HEK293 (cell line): ENCODE measurements at regions not wholly inside any gene's neighbourhood (a gene's known extent, or its start where the extent isn't known, plus 50 kb on each side); places are given as distances from the start of the nearest gene placed in this dataset.

Experiments
- ATF2 ChIP-seq: fragments of 450-650 bp; formaldehyde crosslinking; IDR thresholded peaks from 2 replicates; pipeline ENCODE4 v1.5.1; 2016; ENCODE audit warnings: missing biosample characterization, missing genetic modification characterization, low read depth
- ELK4 ChIP-seq: IDR thresholded peaks from 2 replicates; pipeline ENCODE4 v1.6.1; 2011; ENCODE audit warnings: mild to moderate bottlenecking, low read depth, low read length, borderline replicate concordance
- KLF16 ChIP-seq: fragments of 450-650 bp; formaldehyde crosslinking; IDR thresholded peaks from 2 replicates; pipeline ENCODE4 v1.5.1; 2017; ENCODE audit warnings: missing biosample characterization, missing genetic modification characterization
- KLF9 ChIP-seq: fragments of 450-650 bp; formaldehyde crosslinking; IDR thresholded peaks from 2 replicates; pipeline ENCODE4 v1.5.1; 2016; ENCODE audit warnings: missing biosample characterization, missing genetic modification characterization, low read depth
- TRIM28 ChIP-seq: IDR thresholded peaks from 2 replicates; pipeline ENCODE4 v1.6.1; 2011; ENCODE audit warnings: low read length, control low read depth, borderline replicate concordance
- ZNF19 ChIP-seq: fragments of 450-650 bp; formaldehyde crosslinking; IDR thresholded peaks from 2 replicates; pipeline ENCODE4; 2016; ENCODE audit warnings: missing biosample characterization, missing genetic modification characterization, low read depth
- ZNF202 ChIP-seq: fragments of 450-650 bp; formaldehyde crosslinking; IDR thresholded peaks from 2 replicates; pipeline ENCODE4 v1.5.1; 2016; ENCODE audit warnings: missing biosample characterization, missing genetic modification characterization, borderline replicate concordance
- ZNF23 ChIP-seq: fragments of 450-650 bp; formaldehyde crosslinking; IDR thresholded peaks from 2 replicates; pipeline ENCODE4 v1.5.1; 2016; ENCODE audit warnings: missing biosample characterization, missing genetic modification characterization, borderline replicate concordance
- ZNF274 ChIP-seq, 2 experiments: fragments of 200-500 bp in 1 of 2; fragments of 450-650 bp in 1 of 2; sonication (Bioruptor generic) in 1 of 2; formaldehyde crosslinking in 1 of 2; IDR thresholded peaks; 2 replicates each; pipeline versions ENCODE4 v1.5.1 to v1.6.1; 2014 to 2016; ENCODE audit warnings: borderline replicate concordance in 1 of 2, inconsistent platforms in 1 of 2, low read length in 1 of 2, missing biosample characterization in 1 of 2, missing genetic modification characterization in 1 of 2
- ZNF449 ChIP-seq: fragments of 450-650 bp; formaldehyde crosslinking; IDR thresholded peaks from 2 replicates; pipeline ENCODE4 v1.5.1; 2017; ENCODE audit warnings: missing biosample characterization, mild to moderate bottlenecking, missing genetic modification characterization, moderate library complexity
- ZNF600 ChIP-seq: fragments of 450-650 bp; formaldehyde crosslinking; IDR thresholded peaks from 2 replicates; pipeline ENCODE4 v1.5.1; 2016; ENCODE audit warnings: missing biosample characterization, missing genetic modification characterization
- ZNF660 ChIP-seq: fragments of 450-650 bp; IDR thresholded peaks from 2 replicates; pipeline ENCODE4 v1.5.1; 2018; ENCODE audit warnings: missing biosample characterization, mild to moderate bottlenecking, missing genetic modification characterization
- ZSCAN30 ChIP-seq: fragments of 450-650 bp; IDR thresholded peaks from 2 replicates; pipeline ENCODE4 v1.5.1; 2018; ENCODE audit warnings: missing biosample characterization, mild to moderate bottlenecking, missing genetic modification characterization, moderate library complexity
- ZSCAN5A ChIP-seq: fragments of 450-650 bp; formaldehyde crosslinking; IDR thresholded peaks from 2 replicates; pipeline ENCODE4 v1.5.1; 2016; ENCODE audit warnings: missing biosample characterization, missing genetic modification characterization

GRCh38 chr1:80053613-80054012, 1047.1 kb upstream of the ADGRL4 start:
- TF ChIP-seq ATF2 (tag by site-specific recombination) = no peak
- no peak for TF ChIP-seq ZNF660 (tag by site-specific recombination)
- TF ChIP-seq ZNF19 (tag by site-specific recombination) = no peak
- no peak for TF ChIP-seq ZNF274 (IDR thresholded peaks at IDR 0.05; ENCODE audit: low read length)
- no peak for TF ChIP-seq ZNF274 (tag by site-specific recombination; IDR thresholded peaks at IDR 0.05; ENCODE audit: borderline replicate concordance)
- no peak for TF ChIP-seq ELK4
- peak; percentile 36; the same call in 1 of the 2 replicates for TF ChIP-seq ZNF202 (tag by site-specific recombination)
- no peak for TF ChIP-seq KLF16 (tag by site-specific recombination)
- TF ChIP-seq ZNF23 (tag by site-specific recombination) = no peak
- no peak for TF ChIP-seq ZSCAN30 (tag by site-specific recombination)
- TF ChIP-seq ZNF449 (tag by site-specific recombination) = no peak
- no peak for TF ChIP-seq ZNF600
- no peak for TF ChIP-seq ZSCAN5A
- TF ChIP-seq KLF9 = no peak
- TF ChIP-seq TRIM28 = no peak
